GM12878 (cell line): ENCODE measurements at regions not wholly inside any gene's neighbourhood (a gene's known extent, or its start where the extent isn't known, plus 50 kb on each side); places are given as distances from the start of the nearest gene placed in this dataset.
A peak's percentile ranks its signal among the peaks of the same experiment; 100 is the strongest.

Source experiments
- ATAC-seq: fragments of 200-7000 bp; cut with Tn5 transposase; 3 replicates; pipeline ENCODE4 v1.9.1; 2020; ENCODE audit warnings: mild to moderate bottlenecking, moderate library complexity
- BruUV-seq: library from RNA; stranded (reverse); fragments of 400-500 nt; replicated peaks from 2 replicates; lab custom pipeline; 2021; lab: Mats Ljungman, UMichigan
- CTCF ChIA-PET: fragments of 300-600 bp; sonication (Branson Sonifier 250); formaldehyde crosslinking; extraction: SDS; loops from one replicate; lab custom pipeline; 2021; ENCODE audit warnings: inconsistent platforms; lab: Yijun Ruan, JAX
- POLR2A ChIA-PET: fragments of 350-600 bp; formaldehyde crosslinking; extraction: SDS; loops from one replicate; lab custom pipeline; 2021; ENCODE audit warnings: inconsistent platforms; lab: Charles Lee
- RAD21 ChIA-PET: fragments of 300-600 bp; sonication (Branson Sonifier 250); formaldehyde crosslinking; loops from one replicate; lab custom pipeline; 2023; ENCODE audit warnings: antibody characterized with exemption; ENCODE audit not compliant: unreplicated experiment; lab: Charles Lee
- SMC1A ChIA-PET: fragments of 300-600 bp; sonication (Branson Sonifier 250); formaldehyde crosslinking; loops from one replicate; lab custom pipeline; 2023; ENCODE audit not compliant: unreplicated experiment, uncharacterized antibody; lab: Charles Lee
- DNase-seq: peaks from one replicate; pipeline ENCODE4 v3.0.0-alpha.2; 2011; ENCODE audit warnings: low read depth, low spot score
- FAIRE-seq: peaks from 3 replicates; lab custom pipeline; 2011; peaks lifted over from hg19 to GRCh38; lab: Jason Lieb, UNC
- H2AFZ ChIP-seq: 2 replicates; pipeline ENCODE4 v1.6.0; 2011; ENCODE audit warnings: low read depth, low read length, control low read depth; ENCODE audit not compliant: control insufficient read depth
- H3K27ac ChIP-seq: 2 replicates; pipeline ENCODE4 v1.5.1; 2011; ENCODE audit warnings: control low read depth; ENCODE audit not compliant: control insufficient read depth, insufficient read depth
- H3K27me3 ChIP-seq, 2 experiments: replicated peaks in 1 of 2; 2 replicates each; pipeline versions ENCODE4 v1.6.0 to v1.6.1; 2011; ENCODE audit warnings: low read length in 1 of 2; ENCODE audit not compliant: control insufficient read depth in 2 of 2, insufficient read depth in 2 of 2
- H3K36me3 ChIP-seq, 2 experiments: 2 replicates each; pipeline ENCODE4 v1.5.1; 2011; ENCODE audit warnings: low read length in 1 of 2; ENCODE audit not compliant: control insufficient read depth in 2 of 2, insufficient read depth in 2 of 2
- H3K4me1 ChIP-seq: 2 replicates; pipeline ENCODE4 v1.6.1; 2011; ENCODE audit warnings: mild to moderate bottlenecking, low read length, moderate library complexity, mixed read lengths; ENCODE audit not compliant: control insufficient read depth, insufficient read depth
- H3K4me2 ChIP-seq: 2 replicates; pipeline ENCODE4 v1.6.0; 2011; ENCODE audit warnings: control low read depth; ENCODE audit not compliant: control insufficient read depth, insufficient read depth
- H3K4me3 ChIP-seq: fragments of 200-600 bp; sonication (generic); 2 replicates; pipeline ENCODE4 v1.5.1; 2016
- H3K79me2 ChIP-seq: 2 replicates; pipeline ENCODE4 v1.6.0; 2011; ENCODE audit warnings: low read length; ENCODE audit not compliant: control insufficient read depth, insufficient read depth
- H3K9ac ChIP-seq: 2 replicates; pipeline ENCODE4 v1.8.0; 2011; ENCODE audit warnings: low read length, control low read depth, mixed read lengths; ENCODE audit not compliant: control insufficient read depth, insufficient read depth
- H3K9me3 ChIP-seq: replicated peaks from 3 replicates; pipeline ENCODE4 v1.5.1; 2011; ENCODE audit warnings: mild to moderate bottlenecking, low read length; ENCODE audit not compliant: control insufficient read depth, insufficient read depth
- H4K20me1 ChIP-seq: 2 replicates; pipeline ENCODE4 v1.6.0; 2011; ENCODE audit not compliant: control insufficient read depth, insufficient read depth
- EGR1 ChIP-seq, 2 experiments: IDR thresholded peaks; 1 replicate in 1 of 2; 2 replicates in 1 of 2; pipeline ENCODE4 v1.6.1; 2011 to 2012; ENCODE audit warnings: low read depth in 2 of 2, low read length in 2 of 2, borderline replicate concordance in 1 of 2, mild to moderate bottlenecking in 1 of 2, moderate library complexity in 1 of 2
- HSF1 ChIP-seq: fragments of 150-350 bp; IDR thresholded peaks from 2 replicates; pipeline ENCODE4 v1.6.1; 2014; ENCODE audit warnings: mild to moderate bottlenecking, low read depth, low read length
- IRF5 ChIP-seq: fragments of 450-650 bp; IDR thresholded peaks from 2 replicates; pipeline ENCODE4 v1.6.1; 2017; ENCODE audit warnings: borderline replicate concordance
- ZBTB11 ChIP-seq: fragments of 450-650 bp; formaldehyde crosslinking; IDR thresholded peaks from 2 replicates; pipeline ENCODE4 v1.5.0; 2022; ENCODE audit warnings: mild to moderate bottlenecking, missing genetic modification characterization
- WGBS: methylation state at CpG from one replicate; pipeline ENCODE4 v1.1.6; 2016; ENCODE audit warnings: low lambda C conversion rate; ENCODE audit not compliant: insufficient replicate concordance, insufficient coverage; ENCODE audit errors: missing lambda C conversion rate; 5-methylcytosine and 5-hydroxymethylcytosine counted together
- in situ Hi-C: fragments of 300-500 bp; cut with MboI; formaldehyde crosslinking; loops from 9 replicates; pipeline ENCODE4 v1.14.3; 2018; ENCODE audit warnings: mixed read lengths
- intact Hi-C: fragments of 100-400 bp; cut with micrococcal nuclease; formaldehyde crosslinking; loops from one replicate; pipeline ENCODE4 v1.14.2; 2022; ENCODE audit not compliant: unreplicated experiment

- Histone ChIP-seq H3K4me2 (no peak overlapping the region), H3K4me1 (no peaks in the 10 kb centered on the region), H3K9ac (no peak overlapping the region), H3K27ac (no peak overlapping the region), H3K79me2 (no peaks in the 10 kb centered on the region), H3K27me3 (no peaks in the 10 kb centered on the region), H3K9me3 (no peaks in the 10 kb centered on the region), H2AFZ (no peak overlapping the region), H4K20me1 (no peaks in the 10 kb centered on the region), H3K36me3 (no peaks in the 10 kb centered on the region), H3K4me3 (no peak overlapping the region)
- no peak for FAIRE-seq
- ChIA-PET CTCF (no interaction called here), POLR2A (no interaction called here), SMC1A (no interaction called here), RAD21 (no interaction called here)
- intact Hi-C loops (no loop called here), in situ Hi-C loops (no loop called here)
- no TSS peak for BruUV-seq
- TF ChIP-seq EGR1 (IDR thresholded peaks at IDR 0.05; ENCODE audit: borderline replicate concordance in 1 of 2, low read depth in 2 of 2, low read length in 2 of 2) (no peak), ZBTB11 (no peak), HSF1 (no peak), IRF5 (no peak)
- peak; percentile 40 for ATAC-seq
- DNase-seq: no peak
- 30% methylated on average over 2 of the region's 2 CpGs for WGBS
Measured at GRCh38 chr12:75683220-75683619, 171.8 kb upstream of the KRR1 start.
